Osteoblast (primary cell): ENCODE measurements at regions not wholly inside any gene's neighbourhood (a gene's known extent, or its start where the extent isn't known, plus 50 kb on each side); places are given as distances from the start of the nearest gene placed in this dataset.
"Not testable (repeated sequence)": the region's sequence is repeated elsewhere in the genome, so short reads cannot be mapped to it uniquely, and the experiment has no call there.

ENCODE experiments used
- DNase-seq: peaks from one replicate; pipeline ENCODE4 v3.0.0; 2011; ENCODE audit warnings: low spot score, mixed read lengths; ENCODE audit not compliant: insufficient read length; ENCODE audit errors: missing footprints
- H2AFZ ChIP-seq: 2 replicates; pipeline ENCODE4 v1.6.0; 2011; ENCODE audit warnings: mild to moderate bottlenecking, low read length
- H3K27ac ChIP-seq: 2 replicates; pipeline ENCODE4 v1.5.1; 2011; ENCODE audit warnings: mild to moderate bottlenecking, low read depth, low read length, moderate library complexity
- H3K27me3 ChIP-seq: 2 replicates; pipeline ENCODE4 v1.6.0; 2012; ENCODE audit warnings: mild to moderate bottlenecking, control low read depth, inconsistent platforms, low read length, moderate library complexity; ENCODE audit not compliant: insufficient read depth
- H3K36me3 ChIP-seq: 2 replicates; pipeline ENCODE4 v1.5.1; 2011; ENCODE audit warnings: mild to moderate bottlenecking, low read length, control low read depth, moderate library complexity; ENCODE audit not compliant: insufficient read depth
- H3K4me1 ChIP-seq: 2 replicates; pipeline ENCODE4 v1.5.1; 2011; ENCODE audit warnings: mild to moderate bottlenecking, low read length, control low read depth, moderate library complexity; ENCODE audit not compliant: insufficient read depth
- H3K4me2 ChIP-seq: 2 replicates; pipeline ENCODE4 v1.6.0; 2011; ENCODE audit warnings: mild to moderate bottlenecking, low read length; ENCODE audit not compliant: insufficient read depth
- H3K4me3 ChIP-seq: fragments of 200-600 bp; sonication (generic); 3 replicates; pipeline ENCODE4 v1.5.1; 2012; ENCODE audit warnings: mild to moderate bottlenecking, low read length, inconsistent platforms; ENCODE audit not compliant: insufficient read depth
- H3K79me2 ChIP-seq: 2 replicates; pipeline ENCODE4 v1.6.0; 2012; ENCODE audit warnings: mild to moderate bottlenecking, low read length, control low read depth, inconsistent platforms; ENCODE audit not compliant: insufficient read depth
- H3K9me3 ChIP-seq: 2 replicates; pipeline ENCODE4 v1.5.1; 2011; ENCODE audit warnings: low read depth, low read length, control low read depth
- H4K20me1 ChIP-seq: 2 replicates; pipeline ENCODE4 v1.6.0; 2012; ENCODE audit warnings: mild to moderate bottlenecking, low read length, control low read depth; ENCODE audit not compliant: insufficient read depth
- TF ChIP-seq, protein P1 (sequence below): IDR thresholded peaks from 2 replicates; pipeline ENCODE4 v1.5.1; 2011; ENCODE audit warnings: mild to moderate bottlenecking, low read depth, low read length, moderate library complexity; ENCODE audit errors: extremely low read depth

DNA sequence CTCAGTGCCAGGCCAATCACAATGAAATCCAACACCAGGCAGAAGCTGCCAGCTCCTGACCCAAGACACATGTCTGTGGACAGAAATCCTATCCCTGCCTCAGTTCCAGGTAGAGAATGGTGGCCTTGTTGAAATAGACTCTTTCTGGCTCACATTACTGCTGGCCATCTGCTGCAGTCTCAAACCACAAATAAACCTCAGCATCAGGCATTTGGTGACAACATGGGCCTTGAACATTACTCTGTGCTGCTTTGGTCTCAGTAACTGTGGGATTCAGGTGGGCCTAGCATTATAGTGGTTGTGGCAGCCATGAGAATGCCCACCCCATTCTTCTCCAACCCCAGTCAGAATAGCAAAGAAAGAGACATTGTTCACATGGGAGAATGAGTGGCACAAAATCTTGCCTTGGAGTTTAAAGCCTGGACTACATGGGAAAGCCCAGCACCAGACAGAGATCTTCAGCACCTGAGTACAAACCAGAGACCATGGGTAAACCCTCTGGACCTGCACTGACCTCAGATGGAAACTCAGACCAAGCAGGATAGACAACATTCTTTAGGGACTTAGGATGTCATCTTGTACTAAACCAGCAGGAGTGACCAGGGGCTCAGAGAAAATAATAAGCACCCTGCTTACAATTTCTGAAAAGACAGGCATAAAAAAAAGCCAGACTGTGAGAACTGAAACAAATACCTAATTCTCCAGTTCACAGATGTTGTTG, 50.4 kb upstream of the TRAM1L1 start:
- DNase-seq, result no peak
- H3K9me3 ChIP-seq, result no peaks in the 10 kb centered on the region
- H3K4me1 ChIP-seq, result no peaks in the 10 kb centered on the region
- no peaks in the 10 kb centered on the region for H3K79me2 ChIP-seq
- H3K27me3 ChIP-seq, result no peaks in the 10 kb centered on the region
- TF ChIP-seq, protein P1, sequence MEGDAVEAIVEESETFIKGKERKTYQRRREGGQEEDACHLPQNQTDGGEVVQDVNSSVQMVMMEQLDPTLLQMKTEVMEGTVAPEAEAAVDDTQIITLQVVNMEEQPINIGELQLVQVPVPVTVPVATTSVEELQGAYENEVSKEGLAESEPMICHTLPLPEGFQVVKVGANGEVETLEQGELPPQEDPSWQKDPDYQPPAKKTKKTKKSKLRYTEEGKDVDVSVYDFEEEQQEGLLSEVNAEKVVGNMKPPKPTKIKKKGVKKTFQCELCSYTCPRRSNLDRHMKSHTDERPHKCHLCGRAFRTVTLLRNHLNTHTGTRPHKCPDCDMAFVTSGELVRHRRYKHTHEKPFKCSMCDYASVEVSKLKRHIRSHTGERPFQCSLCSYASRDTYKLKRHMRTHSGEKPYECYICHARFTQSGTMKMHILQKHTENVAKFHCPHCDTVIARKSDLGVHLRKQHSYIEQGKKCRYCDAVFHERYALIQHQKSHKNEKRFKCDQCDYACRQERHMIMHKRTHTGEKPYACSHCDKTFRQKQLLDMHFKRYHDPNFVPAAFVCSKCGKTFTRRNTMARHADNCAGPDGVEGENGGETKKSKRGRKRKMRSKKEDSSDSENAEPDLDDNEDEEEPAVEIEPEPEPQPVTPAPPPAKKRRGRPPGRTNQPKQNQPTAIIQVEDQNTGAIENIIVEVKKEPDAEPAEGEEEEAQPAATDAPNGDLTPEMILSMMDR, result no peak
- no peak overlapping the region for H3K27ac ChIP-seq
- no peaks in the 10 kb centered on the region for H4K20me1 ChIP-seq
- peak overlapping the region; percentile 10 for H2AFZ ChIP-seq
- no peaks in the 10 kb centered on the region for H3K36me3 ChIP-seq
- H3K4me3 ChIP-seq, result no peak overlapping the region
- H3K4me2 ChIP-seq, result no peak overlapping the region

DNA sequence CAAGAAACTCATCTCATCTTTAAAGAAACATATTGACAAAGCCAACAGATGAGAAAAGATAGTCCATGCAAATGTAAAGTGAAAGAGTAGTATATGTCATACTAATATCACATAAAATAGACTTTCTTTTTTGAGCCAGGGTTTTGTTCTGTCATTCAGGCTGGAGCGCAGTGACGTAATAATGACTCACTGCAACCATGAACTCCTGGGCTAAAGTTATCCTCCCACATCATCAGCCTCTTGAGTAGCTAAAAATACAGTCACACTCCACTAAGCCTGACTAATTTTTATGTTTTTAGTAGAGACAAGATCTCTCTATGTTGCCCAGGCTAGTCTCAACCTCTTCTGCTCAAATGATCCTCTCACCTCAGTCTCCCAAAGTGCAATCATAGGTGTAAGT, 51.8 kb upstream of the TRAM1L1 start:
- no peaks in the 10 kb centered on the region for H3K27me3 ChIP-seq
- no peak overlapping the region for H3K27ac ChIP-seq
- no peaks in the 10 kb centered on the region for H3K79me2 ChIP-seq
- H3K4me2 ChIP-seq, result no peak overlapping the region
- TF ChIP-seq, protein P1, result no peak
- no peaks in the 10 kb centered on the region for H3K4me1 ChIP-seq
- no peak overlapping the region for H3K4me3 ChIP-seq
- DNase-seq, result no peak
- H4K20me1 ChIP-seq, result no peaks in the 10 kb centered on the region
- H3K36me3 ChIP-seq, result no peaks in the 10 kb centered on the region
- no peak overlapping the region for H2AFZ ChIP-seq
- no peaks in the 10 kb centered on the region for H3K9me3 ChIP-seq

DNA sequence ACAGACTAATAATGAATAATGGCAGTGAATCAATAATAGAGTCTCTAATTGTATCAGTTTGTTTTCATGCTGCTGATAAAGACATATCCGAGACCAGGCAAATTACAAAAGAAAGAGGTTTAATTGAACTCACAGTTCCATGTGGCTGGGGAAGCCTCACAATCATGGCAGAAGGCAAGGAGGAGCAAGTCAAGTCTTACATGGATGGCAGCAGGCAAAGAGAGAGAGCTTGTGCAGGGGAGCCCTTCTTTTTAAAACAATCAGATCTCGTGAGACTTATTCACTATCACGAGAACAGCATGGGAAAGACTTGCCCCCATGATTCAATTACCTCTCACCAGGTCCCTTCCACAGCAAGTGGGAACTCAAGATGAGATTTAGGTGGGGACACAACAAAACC, 53.4 kb upstream of the TRAM1L1 start:
- H3K4me2 ChIP-seq, H3K27ac ChIP-seq, H3K36me3 ChIP-seq, H3K79me2 ChIP-seq, H3K4me3 ChIP-seq, H3K4me1 ChIP-seq, H2AFZ ChIP-seq, H3K9me3 ChIP-seq, DNase-seq, H3K27me3 ChIP-seq, H4K20me1 ChIP-seq: not testable (repeated sequence)

GRCh38 chr4:117154251-117154650, 68.9 kb upstream of the TRAM1L1 start:
- Histone ChIP-seq H2AFZ (no peak overlapping the region), H3K4me1 (no peaks in the 10 kb centered on the region), H4K20me1 (no peaks in the 10 kb centered on the region), H3K27me3 (no peaks in the 10 kb centered on the region), H3K4me2 (no peak overlapping the region), H3K9me3 (no peaks in the 10 kb centered on the region), H3K79me2 (no peaks in the 10 kb centered on the region), H3K27ac (no peak overlapping the region), H3K4me3 (no peak overlapping the region), H3K36me3 (no peaks in the 10 kb centered on the region)
- TF ChIP-seq, protein P1, result no peak
- peak; percentile 1 for DNase-seq
